ENCODE measurements at regions not wholly inside any gene's neighbourhood (a gene's known extent, or its start where the extent isn't known, plus 50 kb on each side); places are given as distances from the start of the nearest gene placed in this dataset.

- Histone ChIP-seq H2AFZ (no peak overlapping the region), H3K27ac (no peak overlapping the region), H3K9me3 (ENCODE audit: insufficient read depth, low read depth) (no peaks in the 10 kb centered on the region), H3K79me2 (ENCODE audit: low read depth) (no peaks in the 10 kb centered on the region), H3K4me3 (no peak overlapping the region), H3K36me3 (ENCODE audit: low read depth) (no peaks in the 10 kb centered on the region), H4K20me1 (ENCODE audit: insufficient read depth) (no peaks in the 10 kb centered on the region), H3K4me2 (no peak overlapping the region), H3K9me2 (ENCODE audit: insufficient read depth) (no peaks in the 10 kb centered on the region), H3K27me3 (ENCODE audit: insufficient read depth, low read depth) (no peaks in the 10 kb centered on the region), H3F3A (ENCODE audit: insufficient read depth, low read depth) (no peaks in the 10 kb centered on the region), H3K4me1 (replicated peaks; ENCODE audit: insufficient read depth) (no peaks in the 10 kb centered on the region)
- POLR2A ChIA-PET (ENCODE audit: unreplicated experiment) = no interaction called here
- CTCF ChIA-PET = no interaction called here
- no TSS peak for BruUV-seq (replicated peaks)
- intact Hi-C loops (cut with micrococcal nuclease; ENCODE audit: unreplicated experiment) = no loop called here
- DNase-seq = no peak
- TF ChIP-seq EZH2 (IDR thresholded peaks at IDR 0.05; ENCODE audit: low read depth) (no peak), CTCF (conservative IDR thresholded peaks at IDR 0.05) (no peak)
Measured at GRCh38 chrX:40403757-40404156, 177.0 kb upstream of the ATP6AP2 start.

GRCh38 chrX:40402831-40403533 lies 177.8 kb upstream of the ATP6AP2 start:
- H3K27ac ChIP-seq = no peak overlapping the region
- POLR2A ChIA-PET (ENCODE audit: unreplicated experiment) = no interaction called here

GRCh38 chrX:40395102-40395501 lies 185.7 kb upstream of the ATP6AP2 start:
- no peak for DNase-seq
- Histone ChIP-seq H4K20me1 (ENCODE audit: insufficient read depth) (no peaks in the 10 kb centered on the region), H3K9me3 (ENCODE audit: insufficient read depth, low read depth) (no peaks in the 10 kb centered on the region), H3K79me2 (ENCODE audit: low read depth) (no peaks in the 10 kb centered on the region), H2AFZ (no peak overlapping the region), H3K27me3 (ENCODE audit: insufficient read depth, low read depth) (no peaks in the 10 kb centered on the region), H3K36me3 (ENCODE audit: low read depth) (no peaks in the 10 kb centered on the region), H3K27ac (no peak overlapping the region), H3F3A (ENCODE audit: insufficient read depth, low read depth) (no peaks in the 10 kb centered on the region), H3K4me2 (no peak overlapping the region), H3K9me2 (ENCODE audit: insufficient read depth) (no peaks in the 10 kb centered on the region), H3K4me1 (replicated peaks; ENCODE audit: insufficient read depth) (no peaks in the 10 kb centered on the region), H3K4me3 (no peak overlapping the region)
- BruUV-seq (replicated peaks) = no TSS peak
- ChIA-PET POLR2A (ENCODE audit: unreplicated experiment) (no interaction called here), CTCF (no interaction called here)
- intact Hi-C loops (cut with micrococcal nuclease; ENCODE audit: unreplicated experiment) = no loop called here
- no peak for TF ChIP-seq CTCF (conservative IDR thresholded peaks at IDR 0.05)
- no peak for TF ChIP-seq EZH2 (IDR thresholded peaks at IDR 0.05; ENCODE audit: low read depth)

More at GRCh38 chrX:40402831-40403533, 177.8 kb upstream of the ATP6AP2 start:
- no TSS peak for BruUV-seq (replicated peaks)
- intact Hi-C loops (cut with micrococcal nuclease; ENCODE audit: unreplicated experiment) = no loop called here
- Histone ChIP-seq H3K4me1 (replicated peaks; ENCODE audit: insufficient read depth) (no peaks in the 10 kb centered on the region), H3K27me3 (ENCODE audit: insufficient read depth, low read depth) (no peaks in the 10 kb centered on the region), H3K9me2 (ENCODE audit: insufficient read depth) (no peaks in the 10 kb centered on the region), H3K4me2 (no peak overlapping the region), H4K20me1 (ENCODE audit: insufficient read depth) (no peaks in the 10 kb centered on the region), H3K4me3 (no peak overlapping the region), H2AFZ (no peak overlapping the region), H3K9me3 (ENCODE audit: insufficient read depth, low read depth) (no peaks in the 10 kb centered on the region), H3K79me2 (ENCODE audit: low read depth) (no peaks in the 10 kb centered on the region), H3F3A (ENCODE audit: insufficient read depth, low read depth) (no peaks in the 10 kb centered on the region), H3K36me3 (ENCODE audit: low read depth) (no peaks in the 10 kb centered on the region)
- TF ChIP-seq CTCF (conservative IDR thresholded peaks at IDR 0.05) (no peak), EZH2 (IDR thresholded peaks at IDR 0.05; ENCODE audit: low read depth) (no peak)
- no peak for DNase-seq
- CTCF ChIA-PET = no interaction called here

Data from PC-9 (cell line).